HK-2 (cell line): ENCODE measurements at regions not wholly inside any gene's neighbourhood (a gene's known extent, or its start where the extent isn't known, plus 50 kb on each side); places are given as distances from the start of the nearest gene placed in this dataset.

Experiments used
- DNase-seq: peaks from one replicate; pipeline ENCODE4 v3.0.0-alpha.2; 2018; ENCODE audit not compliant: unreplicated experiment

GRCh38 chr1:201769072-201769471 lies 59.9 kb upstream of the IPO9 start:
- DNase-seq, result no peak

DNA sequence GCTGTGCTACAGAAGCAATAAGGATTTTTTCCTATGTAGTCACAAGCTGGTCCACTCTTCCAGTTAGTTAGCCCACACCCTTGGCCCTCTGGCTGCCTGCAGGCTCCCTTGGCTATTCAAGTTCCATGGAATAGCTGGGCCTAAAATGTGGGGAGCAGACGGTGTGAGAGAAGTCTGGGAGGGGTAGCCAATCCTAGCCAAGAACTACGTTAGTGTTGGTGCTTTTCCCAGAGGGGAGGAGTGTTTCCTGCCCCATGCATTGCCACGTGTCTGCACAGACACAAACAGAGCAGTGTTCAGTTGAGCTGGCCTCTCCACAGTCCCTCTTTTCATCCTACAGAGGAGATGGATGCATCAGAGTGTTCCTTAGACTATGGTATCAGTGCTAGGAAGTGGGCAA lies 59.0 kb upstream of the IPO9 start:
- no peak for DNase-seq

DNA sequence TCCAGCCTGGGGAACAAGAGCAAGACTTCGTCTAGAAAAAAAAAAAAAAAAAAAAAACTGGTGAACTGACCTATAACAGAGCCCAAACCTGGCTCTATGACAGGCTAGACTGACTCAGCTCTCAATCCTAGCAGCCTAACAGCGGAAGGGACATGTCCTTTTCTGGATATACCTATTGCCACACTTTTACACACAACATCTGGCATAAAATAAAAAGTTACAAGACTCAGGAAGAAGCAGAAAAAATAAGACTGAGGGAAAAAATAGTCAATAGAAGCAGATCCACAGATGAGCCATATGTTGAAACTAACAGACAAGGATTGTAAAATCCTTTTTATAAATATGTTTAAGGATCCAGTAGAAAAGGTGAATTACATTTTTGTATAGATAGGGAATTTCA lies 57.5 kb upstream of the IPO9 start:
- DNase-seq, result no peak

GRCh38 chr1:201772178-201772577 lies 56.8 kb upstream of the IPO9 start:
- no peak for DNase-seq

- DNase-seq, result no peak
Measured at GRCh38 chr1:201773764-201774163, 55.2 kb upstream of the IPO9 start.

- no peak for DNase-seq
Measured at GRCh38 chr1:201774224-201774982, 54.6 kb upstream of the IPO9 start.

- no peak for DNase-seq
Measured at GRCh38 chr1:201774983-201775344, 54.0 kb upstream of the IPO9 start.

- DNase-seq, result no peak
Measured at GRCh38 chr1:201775380-201775779, 53.6 kb upstream of the IPO9 start.

- DNase-seq, result no peak
Measured at GRCh38 chr1:201778279-201779065, 50.5 kb upstream of the IPO9 start.
